ENCODE measurements at regions not wholly inside any gene's neighbourhood (a gene's known extent, or its start where the extent isn't known, plus 50 kb on each side); places are given as distances from the start of the nearest gene placed in this dataset.

DNA sequence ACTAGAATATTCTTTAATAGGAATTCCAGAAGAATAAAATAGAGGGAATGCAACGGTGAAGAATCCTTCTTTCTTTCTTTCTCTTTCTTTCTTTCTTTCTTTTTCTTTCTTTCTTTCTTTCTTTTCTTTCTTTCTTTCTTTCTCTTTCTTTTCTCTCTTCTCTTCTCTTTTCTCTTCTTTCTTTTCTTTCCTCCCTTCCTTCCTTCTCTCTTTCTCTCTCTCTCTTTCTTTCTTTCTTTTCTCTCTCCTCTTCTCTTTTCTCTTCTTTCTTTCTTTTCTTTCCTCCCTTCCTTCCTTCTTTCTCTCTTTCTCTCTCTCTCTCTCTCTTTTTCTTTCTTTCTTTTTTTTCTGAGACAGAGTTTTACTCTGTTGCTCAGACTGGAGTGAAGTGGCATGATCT lies 160.8 kb upstream of the PRICKLE1 start:
- TF ChIP-seq, protein P1, sequence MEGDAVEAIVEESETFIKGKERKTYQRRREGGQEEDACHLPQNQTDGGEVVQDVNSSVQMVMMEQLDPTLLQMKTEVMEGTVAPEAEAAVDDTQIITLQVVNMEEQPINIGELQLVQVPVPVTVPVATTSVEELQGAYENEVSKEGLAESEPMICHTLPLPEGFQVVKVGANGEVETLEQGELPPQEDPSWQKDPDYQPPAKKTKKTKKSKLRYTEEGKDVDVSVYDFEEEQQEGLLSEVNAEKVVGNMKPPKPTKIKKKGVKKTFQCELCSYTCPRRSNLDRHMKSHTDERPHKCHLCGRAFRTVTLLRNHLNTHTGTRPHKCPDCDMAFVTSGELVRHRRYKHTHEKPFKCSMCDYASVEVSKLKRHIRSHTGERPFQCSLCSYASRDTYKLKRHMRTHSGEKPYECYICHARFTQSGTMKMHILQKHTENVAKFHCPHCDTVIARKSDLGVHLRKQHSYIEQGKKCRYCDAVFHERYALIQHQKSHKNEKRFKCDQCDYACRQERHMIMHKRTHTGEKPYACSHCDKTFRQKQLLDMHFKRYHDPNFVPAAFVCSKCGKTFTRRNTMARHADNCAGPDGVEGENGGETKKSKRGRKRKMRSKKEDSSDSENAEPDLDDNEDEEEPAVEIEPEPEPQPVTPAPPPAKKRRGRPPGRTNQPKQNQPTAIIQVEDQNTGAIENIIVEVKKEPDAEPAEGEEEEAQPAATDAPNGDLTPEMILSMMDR (IDR thresholded peaks at IDR 0.05): no peak

DNA sequence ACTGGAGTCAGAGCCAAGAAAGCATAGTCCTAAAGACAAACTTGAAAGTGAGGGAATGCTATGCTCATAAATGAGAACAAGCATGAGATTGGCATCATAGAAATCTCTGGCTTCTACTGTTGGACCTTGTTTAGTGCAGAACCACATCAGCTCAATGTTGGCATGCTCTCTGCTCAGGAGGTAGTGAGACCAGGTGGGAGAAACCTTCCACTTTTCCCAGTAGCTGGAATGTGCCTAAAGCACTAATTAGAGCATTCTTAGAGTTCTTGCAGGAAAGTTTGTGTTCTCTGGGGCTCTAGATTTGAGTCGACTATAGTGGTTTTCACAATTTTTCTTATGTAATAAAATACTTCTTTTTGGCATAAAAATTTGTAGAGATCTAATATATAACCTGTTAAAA lies 159.7 kb upstream of the PRICKLE1 start:
- TF ChIP-seq, protein P1 (IDR thresholded peaks at IDR 0.05): no peak

DNA sequence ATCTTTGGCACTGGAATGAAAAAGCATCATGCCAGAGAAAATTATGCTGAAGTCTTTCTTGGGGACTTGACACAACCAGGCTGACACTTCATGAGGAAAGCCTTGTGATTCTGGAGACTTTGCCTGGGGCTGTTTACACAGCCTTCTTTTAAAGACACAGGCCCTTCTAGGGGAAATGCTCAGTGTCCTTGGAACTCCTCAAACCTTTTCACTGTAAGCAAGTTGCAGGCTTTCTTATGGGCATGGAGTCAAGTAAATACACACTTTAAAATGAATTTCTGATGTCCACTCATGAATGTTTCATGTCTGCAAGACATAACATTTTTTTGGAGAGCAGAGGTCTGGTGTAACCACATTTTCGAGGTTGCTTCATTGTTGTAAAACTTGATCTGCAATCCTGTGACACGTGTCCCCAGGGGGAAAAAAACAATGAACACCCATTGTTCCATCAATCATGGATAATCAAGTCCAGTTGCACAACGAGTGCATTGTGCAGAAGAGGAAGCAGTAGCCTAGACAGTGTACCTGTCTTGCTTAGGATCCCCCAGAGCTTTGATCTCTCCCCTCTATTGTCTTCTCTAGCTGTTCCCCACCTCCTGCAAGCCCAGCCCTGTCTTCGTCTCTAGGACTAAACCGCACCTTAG lies 155.1 kb upstream of the PRICKLE1 start:
- TF ChIP-seq, protein P1 (IDR thresholded peaks at IDR 0.05): no peak

DNA sequence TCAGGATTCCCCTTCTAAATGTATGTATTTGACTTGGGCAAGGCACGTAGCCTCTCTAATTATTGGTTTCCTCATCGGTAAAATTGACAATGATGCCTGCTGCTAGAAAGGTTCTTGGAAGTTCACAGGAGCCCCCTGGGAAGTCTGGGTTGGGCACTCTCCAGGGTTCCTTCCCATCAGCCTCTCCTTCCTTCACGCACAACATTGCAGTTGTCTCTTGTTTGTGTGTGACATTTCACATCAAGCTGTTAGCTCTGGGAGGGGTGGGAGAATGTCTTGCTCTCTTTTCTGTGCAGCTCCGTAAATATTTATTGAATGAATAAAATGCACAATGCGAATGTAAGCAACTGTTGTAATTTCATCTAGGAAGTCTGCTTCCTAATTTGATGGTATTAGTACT lies 153.2 kb upstream of the PRICKLE1 start:
- TF ChIP-seq, protein P1 (IDR thresholded peaks at IDR 0.05): no peak

DNA sequence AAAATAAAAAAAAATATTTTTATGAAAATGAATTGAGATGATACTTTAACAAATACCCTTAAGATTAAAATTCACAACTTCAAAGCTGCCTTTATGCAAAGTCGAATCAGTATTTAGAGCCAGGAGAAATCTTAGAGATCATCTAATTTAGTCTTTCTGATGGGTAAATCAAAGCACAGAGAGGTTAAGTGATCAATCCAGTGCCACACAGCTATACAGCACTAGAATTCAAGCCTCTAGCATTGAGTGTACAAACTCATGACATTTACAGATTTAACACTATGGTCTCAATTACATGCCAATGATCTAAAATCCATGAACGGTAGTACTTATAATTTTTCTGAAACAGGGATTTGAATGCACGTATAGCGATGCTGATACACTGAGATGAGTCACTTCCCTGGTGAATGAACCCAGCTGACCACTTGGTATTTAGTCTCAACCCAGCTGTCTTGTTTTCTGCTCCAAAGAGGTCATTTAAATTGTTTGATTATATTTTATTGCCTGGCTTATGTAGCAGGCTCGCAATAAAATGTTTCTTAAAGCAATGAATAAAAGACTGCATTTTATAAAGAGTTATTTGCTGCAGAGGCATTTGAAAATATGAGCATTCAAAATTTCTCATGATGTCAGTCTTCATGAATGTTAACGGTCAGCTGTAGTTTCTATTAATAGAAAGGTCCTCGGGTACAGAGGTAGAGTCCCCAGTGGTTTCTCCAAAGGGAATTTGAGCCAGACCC lies 152.4 kb upstream of the PRICKLE1 start:
- TF ChIP-seq, protein P1 (IDR thresholded peaks at IDR 0.05): no peak

DNA sequence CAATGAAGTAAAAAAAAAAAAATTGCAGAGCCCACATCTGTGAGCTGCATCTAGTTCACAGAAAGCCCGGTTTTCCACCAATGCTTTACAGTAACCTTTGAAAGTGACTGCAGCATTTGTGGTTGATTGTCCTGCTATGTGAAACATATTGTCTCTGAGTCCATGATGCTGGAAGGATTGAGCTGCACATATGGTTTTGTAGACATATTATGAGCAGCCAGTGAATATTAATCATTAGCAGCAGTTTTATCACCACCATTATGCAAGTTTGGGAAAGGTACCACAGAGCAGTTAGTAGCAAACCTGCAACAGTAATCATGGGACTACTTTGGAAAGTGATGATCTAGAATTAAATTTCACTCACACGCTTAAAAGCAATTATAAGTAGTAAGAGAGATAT lies 151.5 kb upstream of the PRICKLE1 start:
- TF ChIP-seq, protein P1 (IDR thresholded peaks at IDR 0.05): no peak

DNA sequence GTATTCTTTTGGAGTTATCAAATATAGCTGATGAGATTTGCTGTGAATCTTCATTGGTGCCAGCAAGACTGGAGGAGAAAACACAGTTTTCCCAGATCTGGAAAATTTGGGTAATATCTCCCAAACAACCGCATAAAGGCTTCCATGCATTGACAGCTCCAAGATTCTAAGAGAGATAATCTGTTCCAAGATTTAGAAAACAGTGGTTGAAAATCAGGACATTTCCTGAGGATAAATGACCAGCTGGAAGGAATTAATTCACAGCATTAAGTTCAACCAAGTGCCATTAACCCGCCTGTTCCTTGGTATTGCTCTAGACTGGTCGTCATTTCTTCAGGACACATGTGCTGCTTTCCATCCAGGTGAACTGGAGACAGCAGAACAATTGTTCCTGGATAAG lies 147.9 kb upstream of the PRICKLE1 start:
- TF ChIP-seq, protein P1 (IDR thresholded peaks at IDR 0.05): no peak
